ENCODE measurements at regions not wholly inside any gene's neighbourhood (a gene's known extent, or its start where the extent isn't known, plus 50 kb on each side); places are given as distances from the start of the nearest gene placed in this dataset.

- DNase-seq: no peak
- H3K4me1 Mint-ChIP-seq: no peaks in the 10 kb centered on the region
- Histone ChIP-seq H2AFZ (ENCODE audit: insufficient read depth, low read depth, low read length, poor library complexity, severe bottlenecking) (no peak overlapping the region), H3K4me3 (ENCODE audit: control extremely low read depth in 1 of 5, extremely low read depth in 1 of 5, insufficient read depth in 1 of 5, low read depth in 2 of 5, low read length in 4 of 5) (no peak overlapping the region), H3K4me1 (ENCODE audit: control insufficient read depth in 2 of 2, insufficient read depth in 2 of 2, low read length in 2 of 2) (no peaks in the 10 kb centered on the region), H3K9ac (ENCODE audit: low read length) (no peak overlapping the region), H3K79me2 (ENCODE audit: control insufficient read depth, insufficient read depth, low read length) (no peaks in the 10 kb centered on the region), H3K27ac (ENCODE audit: low read length in 2 of 2) (no peak overlapping the region), H4K20me1 (ENCODE audit: control insufficient read depth, insufficient read depth, low read length, poor library complexity, severe bottlenecking) (no peaks in the 10 kb centered on the region), H3K27me3 (replicated peaks in 1 of 4; ENCODE audit: control extremely low read depth in 1 of 4, control insufficient read depth in 3 of 4, insufficient read depth in 4 of 4, low read length in 3 of 4) (no peaks in the 10 kb centered on the region), H3K36me3 (replicated peaks in 1 of 2; ENCODE audit: control extremely low read depth in 1 of 2, control insufficient read depth in 1 of 2, extremely low read depth in 1 of 2, insufficient read depth in 2 of 2, low read length in 1 of 2) (peaks cover 0 to 2% of the 10 kb centered on the region in 2 experiments), H3K9me3 (ENCODE audit: control extremely low read depth in 1 of 3, control insufficient read depth in 2 of 3, insufficient read depth in 1 of 3, low read length in 2 of 3) (no peaks in the 10 kb centered on the region), H3K4me2 (replicated peaks; ENCODE audit: low read depth, low read length, poor library complexity, severe bottlenecking) (no peak overlapping the region)
- H3K4me3 Mint-ChIP-seq: no peak overlapping the region
- WGBS (ENCODE audit: insufficient coverage): 100% methylated on average over 1 of the region's 1 CpG
- TF ChIP-seq EZH2 (IDR thresholded peaks at IDR 0.05; ENCODE audit: borderline replicate concordance, insufficient read depth, low read depth, low read length, poor library complexity, severe bottlenecking) (no peak), CTCF (IDR thresholded peaks at IDR 0.05) (no peak)
- H3K9me3 Mint-ChIP-seq (ENCODE audit: insufficient read depth): no peaks in the 10 kb centered on the region
- H3K27ac Mint-ChIP-seq: no peak overlapping the region
- ChIA-PET POLR2A (no interaction called here), CTCF (interaction anchor here (0.6 kb wide), 1 partner anchor 11 kb away, joined by 3 read pairs; no protein-coding TSS in a partner anchor)
- no peaks in the 10 kb centered on the region for H3K27me3 Mint-ChIP-seq
- intact Hi-C loops (cut with micrococcal nuclease): no loop called here
- ATAC-seq (ENCODE audit: low read depth): no peak
Observed at GRCh38 chr5:127993476-127993875, 90.1 kb upstream of the SLC12A2 start.

GRCh38 chr5:127994087-127994660, 89.4 kb upstream of the SLC12A2 start:
- no CpG with 5 or more reads among the region's 3 CpGs for WGBS (ENCODE audit: insufficient coverage)
- CTCF ChIA-PET: interaction anchor here (0.6 kb wide), 1 partner anchor 11 kb away, joined by 3 read pairs; no protein-coding TSS in a partner anchor
- H3K4me3 Mint-ChIP-seq: no peak overlapping the region

More at GRCh38 chr5:127994087-127994660, 89.4 kb upstream of the SLC12A2 start:
- intact Hi-C loops (cut with micrococcal nuclease): no loop called here
- no peak overlapping the region for H3K27ac ChIP-seq (ENCODE audit: low read length in 2 of 2)
- no peaks in the 10 kb centered on the region for H3K4me1 ChIP-seq (ENCODE audit: control insufficient read depth in 2 of 2, insufficient read depth in 2 of 2, low read length in 2 of 2)
- no peak for ATAC-seq (ENCODE audit: low read depth)
- no peak overlapping the region for H3K27ac Mint-ChIP-seq
- no peak for TF ChIP-seq CTCF (IDR thresholded peaks at IDR 0.05)
- no peak for TF ChIP-seq EZH2 (IDR thresholded peaks at IDR 0.05; ENCODE audit: borderline replicate concordance, insufficient read depth, low read depth, low read length, poor library complexity, severe bottlenecking)
- no peak overlapping the region for H2AFZ ChIP-seq (ENCODE audit: insufficient read depth, low read depth, low read length, poor library complexity, severe bottlenecking)
- no peaks in the 10 kb centered on the region for H3K4me1 Mint-ChIP-seq
- no peaks in the 10 kb centered on the region for H3K9me3 Mint-ChIP-seq (ENCODE audit: insufficient read depth)
- POLR2A ChIA-PET: no interaction called here
- no peaks in the 10 kb centered on the region for H3K79me2 ChIP-seq (ENCODE audit: control insufficient read depth, insufficient read depth, low read length)
- no peak overlapping the region for H3K4me2 ChIP-seq (replicated peaks; ENCODE audit: low read depth, low read length, poor library complexity, severe bottlenecking)
- DNase-seq: no peak
- no peaks in the 10 kb centered on the region for H3K27me3 Mint-ChIP-seq
- no peak overlapping the region for H3K9ac ChIP-seq (ENCODE audit: low read length)
- H3K9me3 ChIP-seq (ENCODE audit: control extremely low read depth in 1 of 3, control insufficient read depth in 2 of 3, insufficient read depth in 1 of 3, low read length in 2 of 3): no peaks in the 10 kb centered on the region
- no peaks in the 10 kb centered on the region for H4K20me1 ChIP-seq (ENCODE audit: control insufficient read depth, insufficient read depth, low read length, poor library complexity, severe bottlenecking)
- no peak overlapping the region for H3K4me3 ChIP-seq (ENCODE audit: control extremely low read depth in 1 of 5, extremely low read depth in 1 of 5, insufficient read depth in 1 of 5, low read depth in 2 of 5, low read length in 4 of 5)
- H3K36me3 ChIP-seq (replicated peaks in 1 of 2; ENCODE audit: control extremely low read depth in 1 of 2, control insufficient read depth in 1 of 2, extremely low read depth in 1 of 2, insufficient read depth in 2 of 2, low read length in 1 of 2): peaks cover 0 to 2% of the 10 kb centered on the region in 2 experiments
- H3K27me3 ChIP-seq (replicated peaks in 1 of 4; ENCODE audit: control extremely low read depth in 1 of 4, control insufficient read depth in 3 of 4, insufficient read depth in 4 of 4, low read length in 3 of 4): no peaks in the 10 kb centered on the region
